GM06990 (cell line): ENCODE measurements at regions not wholly inside any gene's neighbourhood (a gene's known extent, or its start where the extent isn't known, plus 50 kb on each side); places are given as distances from the start of the nearest gene placed in this dataset.

Experiments
- DNase-seq: peaks from one replicate; pipeline ENCODE4 v3.0.0-alpha.2; 2011; ENCODE audit not compliant: insufficient read length; ENCODE audit errors: extremely low read depth
- H3K27me3 ChIP-seq: replicated peaks from 2 replicates; pipeline ENCODE4 v1.6.0; 2011; ENCODE audit warnings: low read length; ENCODE audit not compliant: control insufficient read depth, insufficient read depth
- H3K36me3 ChIP-seq: 2 replicates; pipeline ENCODE4 v1.5.1; 2011; ENCODE audit warnings: low read length; ENCODE audit not compliant: control insufficient read depth, insufficient read depth
- H3K4me3 ChIP-seq: replicated peaks from 2 replicates; pipeline ENCODE4 v1.5.1; 2011; ENCODE audit warnings: low read depth, mild to moderate bottlenecking, control low read depth, low read length
- CTCF ChIP-seq: IDR thresholded peaks from 2 replicates; pipeline ENCODE4 v1.5.1; 2011; ENCODE audit warnings: low read length, control low read depth, mild to moderate bottlenecking, inconsistent platforms; ENCODE audit not compliant: insufficient read depth, poor library complexity, severe bottlenecking

- no peaks in the 10 kb centered on the region for H3K36me3 ChIP-seq
- DNase-seq, result no peak
- no peak overlapping the region for H3K4me3 ChIP-seq
- TF ChIP-seq CTCF, result no peak
- no peaks in the 10 kb centered on the region for H3K27me3 ChIP-seq
Observed at GRCh38 chr21:16086936-16087335, 357.2 kb downstream of the USP25 start.

GRCh38 chr21:16087523-16087922 lies 357.7 kb downstream of the USP25 start:
- no peak for DNase-seq
- no peaks in the 10 kb centered on the region for H3K27me3 ChIP-seq
- no peak overlapping the region for H3K4me3 ChIP-seq
- H3K36me3 ChIP-seq, result no peaks in the 10 kb centered on the region
- TF ChIP-seq CTCF, result no peak

GRCh38 chr21:16088056-16088455 lies 358.3 kb downstream of the USP25 start:
- no peaks in the 10 kb centered on the region for H3K27me3 ChIP-seq
- H3K36me3 ChIP-seq, result no peaks in the 10 kb centered on the region
- no peak for TF ChIP-seq CTCF
- DNase-seq, result no peak
- H3K4me3 ChIP-seq, result no peak overlapping the region

- no peaks in the 10 kb centered on the region for H3K36me3 ChIP-seq
- no peak overlapping the region for H3K4me3 ChIP-seq
- no peak for TF ChIP-seq CTCF
- no peak for DNase-seq
- no peaks in the 10 kb centered on the region for H3K27me3 ChIP-seq
Observed at GRCh38 chr21:16095005-16095404, 365.2 kb downstream of the USP25 start.

- TF ChIP-seq CTCF, result no peak
- Histone ChIP-seq H3K4me3 (no peak overlapping the region), H3K36me3 (no peaks in the 10 kb centered on the region), H3K27me3 (no peaks in the 10 kb centered on the region)
- DNase-seq, result no peak
Observed at GRCh38 chr21:16096988-16097387, 367.2 kb downstream of the USP25 start.

- DNase-seq, result no peak
- no peak for TF ChIP-seq CTCF
- Histone ChIP-seq H3K36me3 (no peaks in the 10 kb centered on the region), H3K27me3 (no peaks in the 10 kb centered on the region), H3K4me3 (no peak overlapping the region)
Observed at GRCh38 chr21:16102113-16102512, 372.3 kb downstream of the USP25 start.
